CD14-positive monocyte (primary cell): ENCODE measurements at regions not wholly inside any gene's neighbourhood (a gene's known extent, or its start where the extent isn't known, plus 50 kb on each side); places are given as distances from the start of the nearest gene placed in this dataset.

Experiments used
- DNase-seq, 3 donors: peaks; one replicate each; pipeline ENCODE4 v3.0.0-alpha.2; 2011 to 2022
- H2AFZ ChIP-seq: 2 replicates; pipeline ENCODE4 v1.6.0; 2012; ENCODE audit warnings: mild to moderate bottlenecking, low read depth, low read length, inconsistent platforms; ENCODE audit not compliant: insufficient read depth, poor library complexity, severe bottlenecking
- H3K27ac ChIP-seq, 2 donors: 1 replicate in 1 of 2; 2 replicates in 1 of 2; pipeline ENCODE4 v1.5.1; 2012 to 2013; ENCODE audit warnings: low read length in 2 of 2, control low read depth in 1 of 2, inconsistent platforms in 1 of 2, low read depth in 1 of 2, mild to moderate bottlenecking in 1 of 2
- H3K27me3 ChIP-seq, 2 donors: one replicate each; pipeline versions ENCODE4 v1.6.0 to v1.6.1; 2011 to 2013; ENCODE audit warnings: low read length in 2 of 2; ENCODE audit not compliant: control insufficient read depth in 2 of 2, insufficient read depth in 2 of 2
- H3K36me3 ChIP-seq, 2 donors: replicated peaks in 1 of 2; 1 replicate in 1 of 2; 2 replicates in 1 of 2; pipeline versions ENCODE4 v1.5.1 to v1.6.1; 2012 to 2013; ENCODE audit warnings: low read length in 2 of 2, control low read depth in 1 of 2, inconsistent platforms in 1 of 2, mild to moderate bottlenecking in 1 of 2; ENCODE audit not compliant: insufficient read depth in 2 of 2, control insufficient read depth in 1 of 2
- H3K4me1 ChIP-seq, 2 donors: 1 replicate in 1 of 2; 2 replicates in 1 of 2; pipeline versions ENCODE4 v1.5.1 to v1.6.1; 2012 to 2013; ENCODE audit warnings: low read length in 2 of 2, control low read depth in 1 of 2, inconsistent platforms in 1 of 2, mild to moderate bottlenecking in 1 of 2, moderate library complexity in 1 of 2; ENCODE audit not compliant: insufficient read depth in 2 of 2, control insufficient read depth in 1 of 2
- H3K4me2 ChIP-seq: replicated peaks from 2 replicates; pipeline ENCODE3; 2012; ENCODE audit warnings: low read length, moderate library complexity, mild to moderate bottlenecking; ENCODE audit not compliant: poor library complexity, severe bottlenecking; ENCODE audit errors: extremely low read depth
- H3K4me3 ChIP-seq, 3 experiments: fragments of 200-600 bp in 1 of 3; sonication (generic) in 1 of 3; replicated peaks in 1 of 3; 1 replicate in 2 of 3; 2 replicates in 1 of 3; pipeline ENCODE4 v1.5.1; 2011 to 2013; ENCODE audit warnings: low read length in 3 of 3, mild to moderate bottlenecking in 3 of 3, control low read depth in 2 of 3, low read depth in 2 of 3, inconsistent platforms in 1 of 3, moderate library complexity in 1 of 3
- H3K79me2 ChIP-seq: 2 replicates; pipeline ENCODE4 v1.6.0; 2012; ENCODE audit warnings: mild to moderate bottlenecking, control low read depth, inconsistent platforms, low read length, moderate library complexity; ENCODE audit not compliant: insufficient read depth
- H3K9ac ChIP-seq: 2 replicates; pipeline ENCODE4 v1.6.0; 2017; ENCODE audit warnings: low read length, mild to moderate bottlenecking; ENCODE audit not compliant: insufficient read depth, poor library complexity, severe bottlenecking
- H3K9me3 ChIP-seq, 2 donors: replicated peaks in 1 of 2; 1 replicate in 1 of 2; 2 replicates in 1 of 2; pipeline versions ENCODE4 v1.5.1 to v1.6.1; 2012 to 2013; ENCODE audit warnings: low read length in 2 of 2, control low read depth in 1 of 2; ENCODE audit not compliant: control insufficient read depth in 1 of 2, insufficient read depth in 1 of 2
- H4K20me1 ChIP-seq: 2 replicates; pipeline ENCODE4 v1.6.0; 2012; ENCODE audit warnings: mild to moderate bottlenecking, low read length, control low read depth, moderate library complexity; ENCODE audit not compliant: insufficient read depth
- H3K27ac Mint-ChIP-seq, 7 donors: one replicate each; pipeline ENCODE4 v1.8.0; 2020; ENCODE audit warnings: mild to moderate bottlenecking in 7 of 7, mixed read lengths in 7 of 7, moderate library complexity in 6 of 7, inconsistent platforms in 2 of 7
- H3K27me3 Mint-ChIP-seq, 3 donors: one replicate each; pipeline ENCODE4 v1.8.0; 2021 to 2022; ENCODE audit warnings: low read depth in 3 of 3, mild to moderate bottlenecking in 3 of 3, mixed read lengths in 3 of 3, moderate library complexity in 3 of 3, inconsistent platforms in 1 of 3
- H3K36me3 Mint-ChIP-seq, 2 donors: one replicate each; pipeline ENCODE4 v1.8.0; 2020; ENCODE audit warnings: mixed read lengths in 2 of 2, inconsistent platforms in 1 of 2, mild to moderate bottlenecking in 1 of 2
- H3K4me1 Mint-ChIP-seq: one replicate; pipeline ENCODE4 v1.8.0; 2020; ENCODE audit warnings: mild to moderate bottlenecking, mixed read lengths
- H3K4me3 Mint-ChIP-seq, 2 donors: one replicate each; pipeline ENCODE4 v1.8.0; 2020; ENCODE audit warnings: mild to moderate bottlenecking in 2 of 2, mixed read lengths in 2 of 2, moderate library complexity in 1 of 2
- H3K9me3 Mint-ChIP-seq, 7 donors: one replicate each; pipeline ENCODE4 v1.8.0; 2020 to 2022; ENCODE audit warnings: mixed read lengths in 7 of 7, mild to moderate bottlenecking in 6 of 7, moderate library complexity in 6 of 7, inconsistent platforms in 2 of 7
- WGBS: methylation state at CpG from one replicate; pipeline ENCODE4 v1.1.5; 2013; ENCODE audit warnings: missing lambda C conversion rate; ENCODE audit not compliant: insufficient coverage; 5-methylcytosine and 5-hydroxymethylcytosine counted together
- intact Hi-C, 2 donors: fragments of 100-400 bp; cut with micrococcal nuclease; formaldehyde crosslinking; loops; one replicate each; pipeline versions ENCODE4 v1.15.0 to v1.15.1; 2023
- TF ChIP-seq, protein P1 (sequence below): fragments of 200-600 bp; IDR thresholded peaks from one replicate; pipeline ENCODE4 v1.8.0; 2022; ENCODE audit warnings: antibody characterized with exemption, mild to moderate bottlenecking

DNA sequence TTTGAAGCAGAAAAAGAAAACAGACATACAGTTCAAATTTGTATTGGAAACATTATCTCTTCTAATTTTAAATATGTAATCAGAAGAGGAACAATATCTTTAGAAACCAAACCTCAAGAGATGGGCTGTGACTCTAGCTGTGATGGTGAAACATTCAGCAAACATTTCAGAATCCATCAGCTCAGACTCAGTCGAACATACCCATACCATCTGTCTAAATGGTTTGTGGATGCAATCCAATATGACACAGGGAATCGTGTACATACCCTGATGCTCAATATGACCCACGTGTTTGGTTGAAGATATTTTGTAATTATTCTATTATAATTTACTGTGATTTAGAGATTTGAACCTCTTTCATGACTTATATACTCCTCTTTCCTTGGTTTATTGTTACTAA lies 665.2 kb upstream of the CDH8 start:
- DNase-seq = no peak
- no peaks in the 10 kb centered on the region for H3K79me2 ChIP-seq
- H3K9me3 ChIP-seq = peaks cover 3 to 6% of the 10 kb centered on the region in 2 donors
- H3K4me1 ChIP-seq = no peaks in the 10 kb centered on the region
- no peak overlapping the region for H3K4me3 ChIP-seq
- no peak overlapping the region for H3K4me2 ChIP-seq
- no peaks in the 10 kb centered on the region for H3K36me3 ChIP-seq
- TF ChIP-seq, protein P1, sequence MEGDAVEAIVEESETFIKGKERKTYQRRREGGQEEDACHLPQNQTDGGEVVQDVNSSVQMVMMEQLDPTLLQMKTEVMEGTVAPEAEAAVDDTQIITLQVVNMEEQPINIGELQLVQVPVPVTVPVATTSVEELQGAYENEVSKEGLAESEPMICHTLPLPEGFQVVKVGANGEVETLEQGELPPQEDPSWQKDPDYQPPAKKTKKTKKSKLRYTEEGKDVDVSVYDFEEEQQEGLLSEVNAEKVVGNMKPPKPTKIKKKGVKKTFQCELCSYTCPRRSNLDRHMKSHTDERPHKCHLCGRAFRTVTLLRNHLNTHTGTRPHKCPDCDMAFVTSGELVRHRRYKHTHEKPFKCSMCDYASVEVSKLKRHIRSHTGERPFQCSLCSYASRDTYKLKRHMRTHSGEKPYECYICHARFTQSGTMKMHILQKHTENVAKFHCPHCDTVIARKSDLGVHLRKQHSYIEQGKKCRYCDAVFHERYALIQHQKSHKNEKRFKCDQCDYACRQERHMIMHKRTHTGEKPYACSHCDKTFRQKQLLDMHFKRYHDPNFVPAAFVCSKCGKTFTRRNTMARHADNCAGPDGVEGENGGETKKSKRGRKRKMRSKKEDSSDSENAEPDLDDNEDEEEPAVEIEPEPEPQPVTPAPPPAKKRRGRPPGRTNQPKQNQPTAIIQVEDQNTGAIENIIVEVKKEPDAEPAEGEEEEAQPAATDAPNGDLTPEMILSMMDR = no peak
- Mint-ChIP-seq H3K27me3 (no peaks in the 10 kb centered on the region), H3K36me3 (no peaks in the 10 kb centered on the region), H3K4me3 (no peak overlapping the region), H3K4me1 (no peaks in the 10 kb centered on the region), H3K9me3 (peaks cover 0 to 8% (median 2%) of the 10 kb centered on the region in 7 donors), H3K27ac (no peak overlapping the region)
- no peak overlapping the region for H3K27ac ChIP-seq
- no peak overlapping the region for H2AFZ ChIP-seq
- intact Hi-C loops = no loop called here
- no peaks in the 10 kb centered on the region for H3K27me3 ChIP-seq
- H3K9ac ChIP-seq = no peak overlapping the region
- no CpG with 5 or more reads among the region's 3 CpGs for WGBS
- no peaks in the 10 kb centered on the region for H4K20me1 ChIP-seq

DNA sequence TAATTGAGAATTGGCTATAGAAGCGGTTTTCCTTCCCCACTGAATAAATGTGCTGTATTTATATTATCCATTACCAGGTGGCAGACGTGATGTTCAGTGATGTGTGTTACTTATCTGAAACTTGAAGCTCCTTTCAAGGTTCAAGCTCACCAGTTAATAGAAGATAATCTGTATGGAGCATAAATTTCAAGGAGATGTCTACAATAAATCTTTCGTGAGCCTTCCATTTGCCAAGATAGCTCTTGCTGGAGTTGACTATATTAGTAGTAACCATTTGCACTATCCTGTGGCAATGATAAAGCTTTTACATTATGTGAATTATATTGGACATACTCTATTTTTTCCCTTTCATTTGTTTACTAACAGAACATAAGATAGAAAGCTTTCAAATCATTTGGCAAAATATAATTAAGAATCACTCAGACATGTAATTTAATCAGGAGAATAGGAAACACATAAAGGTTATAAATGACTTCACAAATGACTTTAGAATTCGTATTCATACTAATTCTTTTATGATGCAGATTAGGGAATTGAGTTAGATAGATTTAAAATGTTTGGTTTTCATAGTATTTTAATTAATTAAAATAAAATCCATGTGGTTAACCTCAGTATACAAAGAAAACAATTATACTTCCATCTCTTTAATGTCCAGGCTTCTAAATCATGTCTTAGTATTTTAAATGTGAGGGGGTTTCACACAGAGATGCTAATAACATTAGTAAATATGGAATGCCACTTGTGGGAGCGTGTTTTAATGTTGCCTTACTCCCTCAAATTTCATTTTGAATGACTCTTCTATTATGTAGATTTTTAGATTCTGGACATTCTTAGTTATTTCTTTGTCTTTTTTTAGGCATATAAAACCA lies 664.4 kb upstream of the CDH8 start:
- Mint-ChIP-seq H3K27me3 (no peaks in the 10 kb centered on the region), H3K36me3 (no peaks in the 10 kb centered on the region), H3K27ac (no peak overlapping the region), H3K4me3 (no peak overlapping the region), H3K4me1 (no peaks in the 10 kb centered on the region), H3K9me3 (peaks cover 0 to 10% (median 2%) of the 10 kb centered on the region in 7 donors)
- no peak overlapping the region for H3K4me2 ChIP-seq
- H3K79me2 ChIP-seq = no peaks in the 10 kb centered on the region
- no CpG with 5 or more reads among the region's 5 CpGs for WGBS
- no peak overlapping the region for H3K27ac ChIP-seq
- H3K9me3 ChIP-seq = peaks cover 5 to 10% of the 10 kb centered on the region in 2 donors
- no peak overlapping the region for H3K9ac ChIP-seq
- no peaks in the 10 kb centered on the region for H3K36me3 ChIP-seq
- no peak overlapping the region for H2AFZ ChIP-seq
- no peaks in the 10 kb centered on the region for H3K4me1 ChIP-seq
- H3K27me3 ChIP-seq = no peaks in the 10 kb centered on the region
- TF ChIP-seq, protein P1 = no peak
- H4K20me1 ChIP-seq = no peaks in the 10 kb centered on the region
- no peak for DNase-seq
- intact Hi-C loops = no loop called here
- no peak overlapping the region for H3K4me3 ChIP-seq
